ENCODE measurements at regions not wholly inside any gene's neighbourhood (a gene's known extent, or its start where the extent isn't known, plus 50 kb on each side); places are given as distances from the start of the nearest gene placed in this dataset.
A peak's percentile ranks its signal among the peaks of the same experiment; 100 is the strongest.

- no peak overlapping the region for H3K27ac Mint-ChIP-seq
- H3K4me3 Mint-ChIP-seq, result no peak overlapping the region
- CTCF ChIA-PET, result interaction anchor here (0.6 kb wide), 1 partner anchor 21 kb away, joined by 3 read pairs; no protein-coding TSS in a partner anchor
- H3K36me3 Mint-ChIP-seq (ENCODE audit: low read depth), result no peaks in the 10 kb centered on the region
- H3K4me1 Mint-ChIP-seq (ENCODE audit: low read depth), result no peaks in the 10 kb centered on the region
- peaks cover 18% of the 10 kb centered on the region for H3K9me3 Mint-ChIP-seq
- H3K27me3 Mint-ChIP-seq (ENCODE audit: low read depth), result peaks cover 27% of the 10 kb centered on the region
- intact Hi-C loops (cut with micrococcal nuclease), result no loop called here
- no peak for DNase-seq
Observed at GRCh38 chr1:199706826-199707606, 320.5 kb upstream of the NR5A2 start.

- peaks cover 20% of the 10 kb centered on the region for H3K9me3 Mint-ChIP-seq
- intact Hi-C loops (cut with micrococcal nuclease), result no loop called here
- no peaks in the 10 kb centered on the region for H3K36me3 Mint-ChIP-seq (ENCODE audit: low read depth)
- H3K4me1 Mint-ChIP-seq (ENCODE audit: low read depth), result no peaks in the 10 kb centered on the region
- no peak overlapping the region for H3K27ac Mint-ChIP-seq
- H3K27me3 Mint-ChIP-seq (ENCODE audit: low read depth), result peaks cover 31% of the 10 kb centered on the region
- DNase-seq, result no peak
- CTCF ChIA-PET, result no interaction called here
- H3K4me3 Mint-ChIP-seq, result no peak overlapping the region
Observed at GRCh38 chr1:199710974-199711373, 316.5 kb upstream of the NR5A2 start.

DNA sequence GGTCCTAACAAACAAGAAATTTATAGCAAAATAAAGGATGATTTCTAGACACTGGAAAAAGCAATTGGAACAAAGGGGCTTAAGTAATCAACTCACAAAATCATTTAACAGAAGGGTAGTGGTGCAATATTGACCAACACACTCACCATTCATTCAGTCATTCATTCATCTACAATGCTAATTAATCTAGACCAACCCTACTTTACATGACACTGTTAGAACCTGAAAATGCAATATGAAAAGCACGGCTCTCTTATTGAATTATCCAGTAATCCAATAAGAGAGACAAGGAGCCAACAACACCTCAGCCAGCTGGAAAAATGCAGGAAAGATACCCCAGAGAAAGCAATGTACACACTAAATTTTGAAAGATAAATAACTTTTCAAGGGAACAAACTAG is 310.8 kb upstream of the NR5A2 start:
- CTCF ChIA-PET, result no interaction called here
- peaks cover 14% of the 10 kb centered on the region for H3K27me3 Mint-ChIP-seq (ENCODE audit: low read depth)

GRCh38 chr1:199719156-199719842 is 308.2 kb upstream of the NR5A2 start:
- intact Hi-C loops (cut with micrococcal nuclease), result no loop called here
- no peak for DNase-seq
- Mint-ChIP-seq H3K4me3 (no peak overlapping the region), H3K4me1 (ENCODE audit: low read depth) (no peaks in the 10 kb centered on the region), H3K27me3 (ENCODE audit: low read depth) (peaks cover 12% of the 10 kb centered on the region), H3K36me3 (ENCODE audit: low read depth) (no peaks in the 10 kb centered on the region), H3K9me3 (no peaks in the 10 kb centered on the region), H3K27ac (no peak overlapping the region)
- CTCF ChIA-PET, result interaction anchor here (0.6 kb wide), 1 partner anchor 374 kb away, joined by 3 read pairs; no protein-coding TSS in a partner anchor

More for the DNA sequence above, 310.8 kb upstream of the NR5A2 start:
- intact Hi-C loops (cut with micrococcal nuclease), result no loop called here
- no peaks in the 10 kb centered on the region for H3K36me3 Mint-ChIP-seq (ENCODE audit: low read depth)
- no peaks in the 10 kb centered on the region for H3K4me1 Mint-ChIP-seq (ENCODE audit: low read depth)
- no peak overlapping the region for H3K4me3 Mint-ChIP-seq
- no peak for DNase-seq
- peaks cover 5% of the 10 kb centered on the region for H3K9me3 Mint-ChIP-seq
- no peak overlapping the region for H3K27ac Mint-ChIP-seq

GRCh38 chr1:199720496-199720895 is 307.0 kb upstream of the NR5A2 start:
- no peak for DNase-seq
- intact Hi-C loops (cut with micrococcal nuclease), result no loop called here
- no peaks in the 10 kb centered on the region for H3K9me3 Mint-ChIP-seq
- H3K4me1 Mint-ChIP-seq (ENCODE audit: low read depth), result peaks cover 5% of the 10 kb centered on the region
- no peak overlapping the region for H3K4me3 Mint-ChIP-seq
- no peak overlapping the region for H3K27ac Mint-ChIP-seq
- no peaks in the 10 kb centered on the region for H3K36me3 Mint-ChIP-seq (ENCODE audit: low read depth)
- CTCF ChIA-PET, result no interaction called here
- H3K27me3 Mint-ChIP-seq (ENCODE audit: low read depth), result peaks cover 10% of the 10 kb centered on the region

DNA sequence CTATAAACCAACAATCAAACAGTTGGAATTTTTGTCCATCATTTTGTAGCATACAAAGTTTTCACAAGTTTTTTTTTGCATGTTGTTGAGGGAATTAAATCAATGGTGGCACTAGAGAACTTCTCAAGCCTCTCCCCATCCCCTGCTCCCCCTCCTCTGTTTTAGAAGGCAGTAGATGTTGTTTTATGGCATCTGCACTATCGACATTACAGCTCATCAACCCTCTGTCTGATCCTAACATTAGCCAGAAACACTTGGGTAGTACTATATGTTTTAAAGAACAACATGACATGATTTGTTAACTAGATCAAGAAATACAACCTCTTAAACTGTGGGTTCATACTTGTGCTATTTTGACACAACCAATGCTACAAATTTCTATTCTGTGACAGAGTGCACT is 306.5 kb upstream of the NR5A2 start:
- Mint-ChIP-seq H3K4me3 (no peak overlapping the region), H3K9me3 (no peaks in the 10 kb centered on the region), H3K27me3 (ENCODE audit: low read depth) (peaks cover 13% of the 10 kb centered on the region), H3K4me1 (ENCODE audit: low read depth) (peaks cover 5% of the 10 kb centered on the region), H3K36me3 (ENCODE audit: low read depth) (no peaks in the 10 kb centered on the region), H3K27ac (no peak overlapping the region)
- DNase-seq, result no peak
- intact Hi-C loops (cut with micrococcal nuclease), result no loop called here
- CTCF ChIA-PET, result no interaction called here

GRCh38 chr1:199723250-199723956 is 304.1 kb upstream of the NR5A2 start:
- H3K9me3 Mint-ChIP-seq, result no peaks in the 10 kb centered on the region
- intact Hi-C loops (cut with micrococcal nuclease), result no loop called here
- no peak overlapping the region for H3K27ac Mint-ChIP-seq
- no peak for DNase-seq
- H3K36me3 Mint-ChIP-seq (ENCODE audit: low read depth), result no peaks in the 10 kb centered on the region
- peaks cover 5% of the 10 kb centered on the region for H3K4me1 Mint-ChIP-seq (ENCODE audit: low read depth)
- CTCF ChIA-PET, result interaction anchor here (0.8 kb wide), 1 partner anchor 279 kb away, joined by 3 read pairs; no protein-coding TSS in a partner anchor
- H3K4me3 Mint-ChIP-seq, result no peak overlapping the region
- H3K27me3 Mint-ChIP-seq (ENCODE audit: low read depth), result peaks cover 19% of the 10 kb centered on the region

GRCh38 chr1:199724049-199724448 is 303.5 kb upstream of the NR5A2 start:
- Mint-ChIP-seq H3K4me3 (no peak overlapping the region), H3K4me1 (ENCODE audit: low read depth) (peaks cover 5% of the 10 kb centered on the region), H3K36me3 (ENCODE audit: low read depth) (no peaks in the 10 kb centered on the region), H3K27me3 (ENCODE audit: low read depth) (peaks cover 19% of the 10 kb centered on the region), H3K27ac (no peak overlapping the region), H3K9me3 (no peaks in the 10 kb centered on the region)
- CTCF ChIA-PET, result no interaction called here
- no peak for DNase-seq
- intact Hi-C loops (cut with micrococcal nuclease), result no loop called here

DNA sequence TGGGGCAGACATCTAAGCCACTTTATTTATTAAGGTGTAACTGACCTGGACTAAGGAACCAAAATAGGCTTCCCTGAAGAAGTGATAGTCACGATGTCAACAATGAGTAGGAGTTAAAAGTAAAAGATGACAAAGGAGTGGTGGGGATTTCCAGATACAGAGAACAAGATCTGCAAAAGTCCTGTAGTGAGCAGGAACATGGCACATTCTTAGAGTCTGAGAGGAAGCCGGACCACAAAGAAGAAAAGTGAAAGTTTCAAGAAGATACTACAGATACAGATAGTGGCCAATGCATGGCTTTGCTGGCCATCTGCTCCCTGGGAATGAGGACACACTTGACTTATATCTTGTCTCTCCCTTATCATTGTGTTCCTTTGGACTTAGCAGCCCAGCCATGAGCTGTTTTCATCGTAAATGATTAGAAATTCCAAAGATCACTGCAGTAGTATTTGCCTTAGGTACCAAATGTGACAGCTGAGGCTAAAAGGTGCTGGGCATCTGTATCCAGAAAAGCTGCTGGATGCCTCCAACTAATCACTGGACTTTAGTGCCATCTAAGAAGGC is 302.4 kb upstream of the NR5A2 start:
- Mint-ChIP-seq H3K4me1 (ENCODE audit: low read depth) (peaks cover 5% of the 10 kb centered on the region), H3K36me3 (ENCODE audit: low read depth) (no peaks in the 10 kb centered on the region), H3K4me3 (no peak overlapping the region), H3K27me3 (ENCODE audit: low read depth) (peaks cover 19% of the 10 kb centered on the region), H3K9me3 (no peaks in the 10 kb centered on the region), H3K27ac (no peak overlapping the region)
- intact Hi-C loops (cut with micrococcal nuclease), result no loop called here
- CTCF ChIA-PET, result no interaction called here
- DNase-seq, result peak; percentile 6

- CTCF ChIA-PET, result no interaction called here
- H3K9me3 Mint-ChIP-seq, result no peaks in the 10 kb centered on the region
- no peak overlapping the region for H3K27ac Mint-ChIP-seq
- DNase-seq, result no peak
- intact Hi-C loops (cut with micrococcal nuclease), result no loop called here
- H3K4me3 Mint-ChIP-seq, result no peak overlapping the region
- H3K4me1 Mint-ChIP-seq (ENCODE audit: low read depth), result peaks cover 5% of the 10 kb centered on the region
- H3K27me3 Mint-ChIP-seq (ENCODE audit: low read depth), result peaks cover 18% of the 10 kb centered on the region
- H3K36me3 Mint-ChIP-seq (ENCODE audit: low read depth), result no peaks in the 10 kb centered on the region
Observed at GRCh38 chr1:199727682-199728081, 299.8 kb upstream of the NR5A2 start.

DNA sequence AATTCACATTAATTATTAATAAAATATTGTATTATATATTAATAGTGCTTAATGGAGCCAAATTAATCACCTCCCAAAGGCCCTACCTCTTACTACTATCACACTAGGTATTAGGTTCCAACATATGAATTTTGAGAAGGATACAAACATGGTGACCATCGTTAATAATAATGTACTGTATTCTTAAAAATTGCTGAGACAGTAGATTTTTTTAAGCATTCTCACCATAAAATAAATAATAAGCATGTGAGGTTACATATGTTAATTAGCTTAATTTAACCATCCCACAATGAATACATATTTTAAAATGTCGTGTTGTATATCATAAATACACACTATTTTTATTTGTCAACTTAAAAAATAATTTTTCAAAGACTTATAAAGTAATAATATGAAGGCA is 299.2 kb upstream of the NR5A2 start:
- peaks cover 16% of the 10 kb centered on the region for H3K27me3 Mint-ChIP-seq (ENCODE audit: low read depth)

DNA sequence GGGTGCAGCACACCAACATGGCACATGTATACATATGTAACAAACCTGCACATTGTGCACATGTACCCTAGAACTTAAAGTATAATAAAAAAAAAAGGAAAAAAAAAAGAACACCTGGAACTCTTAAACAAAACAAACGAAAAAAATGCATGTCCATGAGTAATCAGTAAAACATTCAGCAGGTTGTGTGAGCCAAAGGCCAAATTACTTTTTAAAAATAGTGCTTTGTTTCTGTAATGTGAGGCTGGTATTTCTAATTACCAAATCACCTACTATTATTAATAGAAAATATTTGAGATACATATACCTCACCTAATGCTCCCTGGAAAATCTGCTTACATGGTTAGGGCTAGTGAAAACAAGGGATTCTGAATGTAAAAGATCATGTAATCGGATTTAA is 294.4 kb upstream of the NR5A2 start:
- no peak overlapping the region for H3K4me3 Mint-ChIP-seq
- no peak overlapping the region for H3K27ac Mint-ChIP-seq
- H3K9me3 Mint-ChIP-seq, result no peaks in the 10 kb centered on the region
- CTCF ChIA-PET, result no interaction called here
- no peaks in the 10 kb centered on the region for H3K4me1 Mint-ChIP-seq (ENCODE audit: low read depth)
- intact Hi-C loops (cut with micrococcal nuclease), result no loop called here
- H3K27me3 Mint-ChIP-seq (ENCODE audit: low read depth), result peaks cover 7% of the 10 kb centered on the region
- H3K36me3 Mint-ChIP-seq (ENCODE audit: low read depth), result no peaks in the 10 kb centered on the region
- no peak for DNase-seq

More for the DNA sequence above, 299.2 kb upstream of the NR5A2 start:
- H3K4me1 Mint-ChIP-seq (ENCODE audit: low read depth), result peaks cover 5% of the 10 kb centered on the region
- H3K36me3 Mint-ChIP-seq (ENCODE audit: low read depth), result no peaks in the 10 kb centered on the region
- DNase-seq, result no peak
- no peak overlapping the region for H3K4me3 Mint-ChIP-seq
- H3K9me3 Mint-ChIP-seq, result no peaks in the 10 kb centered on the region
- CTCF ChIA-PET, result interaction anchor here (0.5 to 0.7 kb wide), 2 partner anchors 21 to 289 kb away, joined by 3 read pairs; no protein-coding TSS in a partner anchor
- intact Hi-C loops (cut with micrococcal nuclease), result no loop called here
- no peak overlapping the region for H3K27ac Mint-ChIP-seq
